ENCODE measurements at regions not wholly inside any gene's neighbourhood (a gene's known extent, or its start where the extent isn't known, plus 50 kb on each side); places are given as distances from the start of the nearest gene placed in this dataset.

DNA sequence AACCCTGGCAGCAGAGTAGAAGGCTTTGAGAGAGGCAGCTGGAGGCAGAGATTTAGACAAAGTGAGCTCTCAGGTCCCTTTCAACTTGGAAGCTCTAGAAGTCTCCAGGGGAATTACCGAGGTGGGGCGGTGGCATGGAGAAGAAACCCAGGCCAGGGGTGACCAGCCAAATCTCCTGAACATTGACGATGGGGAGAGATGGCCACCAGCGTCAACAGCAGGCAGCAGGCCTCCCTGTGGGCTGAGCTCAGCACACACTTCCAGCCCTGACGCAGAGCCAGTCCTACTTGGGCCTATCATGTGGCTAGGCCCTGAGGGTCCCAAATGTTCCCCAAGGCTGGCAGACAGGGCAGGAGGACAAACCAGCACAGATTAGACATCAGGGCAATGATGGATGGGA, 187.8 kb downstream of the BCOR start:
- no peak overlapping the region for H3K4me2 ChIP-seq
- H3K4me1 ChIP-seq (ENCODE audit: low read depth, poor library complexity, severe bottlenecking): no peaks in the 10 kb centered on the region
- H3K79me2 ChIP-seq (ENCODE audit: insufficient read depth, low read depth): no peaks in the 10 kb centered on the region
- no peaks in the 10 kb centered on the region for H3K27me3 ChIP-seq (ENCODE audit: insufficient read depth, low read depth)
- H4K20me1 ChIP-seq (ENCODE audit: insufficient read depth): no peaks in the 10 kb centered on the region
- no peak overlapping the region for H3K4me3 ChIP-seq (IDR thresholded peaks at IDR 0.05; ENCODE audit: insufficient read depth, low read depth, low read length)
- H3K36me3 ChIP-seq (ENCODE audit: insufficient read depth): no peaks in the 10 kb centered on the region
- TF ChIP-seq, protein P1, sequence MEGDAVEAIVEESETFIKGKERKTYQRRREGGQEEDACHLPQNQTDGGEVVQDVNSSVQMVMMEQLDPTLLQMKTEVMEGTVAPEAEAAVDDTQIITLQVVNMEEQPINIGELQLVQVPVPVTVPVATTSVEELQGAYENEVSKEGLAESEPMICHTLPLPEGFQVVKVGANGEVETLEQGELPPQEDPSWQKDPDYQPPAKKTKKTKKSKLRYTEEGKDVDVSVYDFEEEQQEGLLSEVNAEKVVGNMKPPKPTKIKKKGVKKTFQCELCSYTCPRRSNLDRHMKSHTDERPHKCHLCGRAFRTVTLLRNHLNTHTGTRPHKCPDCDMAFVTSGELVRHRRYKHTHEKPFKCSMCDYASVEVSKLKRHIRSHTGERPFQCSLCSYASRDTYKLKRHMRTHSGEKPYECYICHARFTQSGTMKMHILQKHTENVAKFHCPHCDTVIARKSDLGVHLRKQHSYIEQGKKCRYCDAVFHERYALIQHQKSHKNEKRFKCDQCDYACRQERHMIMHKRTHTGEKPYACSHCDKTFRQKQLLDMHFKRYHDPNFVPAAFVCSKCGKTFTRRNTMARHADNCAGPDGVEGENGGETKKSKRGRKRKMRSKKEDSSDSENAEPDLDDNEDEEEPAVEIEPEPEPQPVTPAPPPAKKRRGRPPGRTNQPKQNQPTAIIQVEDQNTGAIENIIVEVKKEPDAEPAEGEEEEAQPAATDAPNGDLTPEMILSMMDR (conservative IDR thresholded peaks at IDR 0.05; ENCODE audit: low read depth, low read length): no peak
- H2AFZ ChIP-seq (ENCODE audit: low read depth): no peak overlapping the region
- no peak overlapping the region for H3K9ac ChIP-seq
- H3K27ac ChIP-seq: no peak overlapping the region

DNA sequence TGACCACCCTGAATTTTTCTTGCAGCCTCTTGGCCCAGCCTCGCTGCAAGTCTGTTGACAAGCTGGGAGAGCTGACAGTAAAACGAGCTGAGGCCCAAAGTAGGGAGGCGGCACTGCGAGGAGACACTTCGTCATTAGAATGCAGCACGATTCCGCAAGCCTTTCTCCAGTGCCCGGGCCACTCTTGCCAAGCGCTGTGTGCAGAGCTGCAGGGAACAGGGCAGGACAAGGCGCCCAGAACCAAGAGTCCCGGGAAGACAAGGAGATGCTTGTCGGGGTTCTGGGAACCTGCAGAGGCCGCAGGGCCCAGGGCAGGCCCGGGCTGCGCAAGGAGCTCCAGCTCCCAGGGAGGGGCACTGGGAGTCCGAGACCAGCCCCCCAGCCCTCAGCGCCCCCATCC, 187.1 kb downstream of the BCOR start:
- TF ChIP-seq, protein P1 (conservative IDR thresholded peaks at IDR 0.05; ENCODE audit: low read depth, low read length): no peak
- H3K36me3 ChIP-seq (ENCODE audit: insufficient read depth): no peaks in the 10 kb centered on the region
- H4K20me1 ChIP-seq (ENCODE audit: insufficient read depth): no peaks in the 10 kb centered on the region
- no peak overlapping the region for H3K27ac ChIP-seq
- no peak overlapping the region for H3K4me2 ChIP-seq
- H2AFZ ChIP-seq (ENCODE audit: low read depth): no peak overlapping the region
- no peak overlapping the region for H3K4me3 ChIP-seq (IDR thresholded peaks at IDR 0.05; ENCODE audit: insufficient read depth, low read depth, low read length)
- no peak overlapping the region for H3K9ac ChIP-seq
- H3K27me3 ChIP-seq (ENCODE audit: insufficient read depth, low read depth): no peaks in the 10 kb centered on the region
- H3K4me1 ChIP-seq (ENCODE audit: low read depth, poor library complexity, severe bottlenecking): no peaks in the 10 kb centered on the region
- H3K79me2 ChIP-seq (ENCODE audit: insufficient read depth, low read depth): no peaks in the 10 kb centered on the region

DNA sequence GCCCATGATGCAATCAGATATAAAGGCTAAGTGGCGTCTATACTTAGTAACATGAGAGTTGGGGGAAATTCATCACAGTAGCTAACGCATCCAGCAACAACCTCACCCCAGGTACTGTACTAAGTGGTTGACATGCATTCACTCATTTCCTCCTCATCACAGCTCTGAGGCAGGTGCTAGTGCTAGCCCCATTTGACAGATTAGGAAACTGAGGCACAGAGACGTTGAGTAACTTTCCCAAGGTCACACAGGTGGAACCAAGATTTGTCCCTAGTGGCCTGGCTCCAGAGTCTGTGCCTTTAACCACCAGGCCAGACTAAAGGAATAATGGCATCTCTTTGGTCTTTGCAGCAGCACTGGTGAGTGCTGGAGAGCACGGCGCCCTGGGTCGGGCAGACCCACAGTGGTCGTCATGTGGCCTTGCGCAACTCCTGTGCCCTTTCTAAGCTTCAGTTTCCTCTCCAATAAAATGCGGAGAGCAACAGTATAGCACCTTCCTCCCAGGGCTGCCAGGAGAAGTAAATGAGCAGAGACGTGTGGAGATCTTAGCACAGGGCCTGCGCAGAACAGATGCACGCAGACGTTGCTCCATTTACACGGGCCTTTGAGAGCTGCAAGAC, 186.4 kb downstream of the BCOR start:
- H3K9ac ChIP-seq: no peak overlapping the region
- H3K27ac ChIP-seq: no peak overlapping the region
- no peaks in the 10 kb centered on the region for H3K4me1 ChIP-seq (ENCODE audit: low read depth, poor library complexity, severe bottlenecking)
- H3K4me2 ChIP-seq: no peak overlapping the region
- TF ChIP-seq, protein P1 (conservative IDR thresholded peaks at IDR 0.05; ENCODE audit: low read depth, low read length): no peak
- H4K20me1 ChIP-seq (ENCODE audit: insufficient read depth): no peaks in the 10 kb centered on the region
- no peak overlapping the region for H3K4me3 ChIP-seq (IDR thresholded peaks at IDR 0.05; ENCODE audit: insufficient read depth, low read depth, low read length)
- H3K36me3 ChIP-seq (ENCODE audit: insufficient read depth): no peaks in the 10 kb centered on the region
- H3K79me2 ChIP-seq (ENCODE audit: insufficient read depth, low read depth): no peaks in the 10 kb centered on the region
- no peak overlapping the region for H2AFZ ChIP-seq (ENCODE audit: low read depth)
- no peaks in the 10 kb centered on the region for H3K27me3 ChIP-seq (ENCODE audit: insufficient read depth, low read depth)

DNA sequence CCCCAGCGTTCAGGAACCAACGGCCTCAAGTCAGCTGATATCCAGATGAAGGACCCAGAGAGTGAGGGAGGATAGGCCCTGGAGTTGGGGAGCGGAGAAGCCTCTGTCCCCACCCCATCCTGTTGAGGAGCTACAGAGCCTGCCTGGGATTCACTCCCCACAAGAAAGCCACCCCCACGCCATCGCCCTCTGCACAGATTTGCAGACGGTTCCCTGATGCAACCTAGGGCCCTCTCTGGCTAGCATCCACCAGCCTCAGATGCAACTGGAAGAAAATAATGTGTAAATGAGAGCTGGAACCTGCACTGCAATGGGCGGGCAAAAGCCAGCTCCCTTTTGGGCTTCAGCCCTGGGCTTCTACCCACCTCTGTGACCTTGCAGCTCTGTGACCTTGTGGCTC, 185.6 kb downstream of the BCOR start:
- Histone ChIP-seq H3K36me3 (ENCODE audit: insufficient read depth) (no peaks in the 10 kb centered on the region), H3K4me2 (no peak overlapping the region), H3K79me2 (ENCODE audit: insufficient read depth, low read depth) (no peaks in the 10 kb centered on the region), H3K4me1 (ENCODE audit: low read depth, poor library complexity, severe bottlenecking) (no peaks in the 10 kb centered on the region), H3K27me3 (ENCODE audit: insufficient read depth, low read depth) (no peaks in the 10 kb centered on the region), H2AFZ (ENCODE audit: low read depth) (no peak overlapping the region), H3K9ac (no peak overlapping the region), H4K20me1 (ENCODE audit: insufficient read depth) (no peaks in the 10 kb centered on the region), H3K4me3 (IDR thresholded peaks at IDR 0.05; ENCODE audit: insufficient read depth, low read depth, low read length) (no peak overlapping the region), H3K27ac (no peak overlapping the region)
- TF ChIP-seq, protein P1 (conservative IDR thresholded peaks at IDR 0.05; ENCODE audit: low read depth, low read length): no peak
